KG1 (cell line): ENCODE measurements at regions not wholly inside any gene's neighbourhood (a gene's known extent, or its start where the extent isn't known, plus 50 kb on each side); places are given as distances from the start of the nearest gene placed in this dataset.

Experiments used
- DNase-seq: peaks from one replicate; lab custom pipeline; 2025; lab: John Stamatoyannopoulos, UW

DNA sequence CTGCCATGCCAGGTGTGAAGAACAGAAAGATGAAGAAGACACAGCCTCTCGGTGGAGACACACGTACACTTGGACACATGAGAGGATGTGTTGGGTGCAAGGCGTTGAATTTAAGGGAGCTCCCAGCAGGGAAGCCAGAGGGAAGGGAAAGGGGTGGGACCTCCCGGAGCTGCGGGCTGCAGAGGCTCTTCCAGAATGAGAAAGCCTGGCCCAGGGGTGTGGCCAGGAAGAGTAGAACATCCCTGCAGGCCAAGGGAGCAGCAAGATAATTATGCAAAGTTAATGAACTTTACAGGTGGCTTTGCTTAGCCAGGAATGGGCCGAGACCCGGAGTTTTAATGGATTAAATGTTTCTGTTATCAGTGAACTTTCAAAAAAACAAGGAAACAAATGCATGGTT, 270.3 kb downstream of the KLF6 start:
- no peak for DNase-seq

DNA sequence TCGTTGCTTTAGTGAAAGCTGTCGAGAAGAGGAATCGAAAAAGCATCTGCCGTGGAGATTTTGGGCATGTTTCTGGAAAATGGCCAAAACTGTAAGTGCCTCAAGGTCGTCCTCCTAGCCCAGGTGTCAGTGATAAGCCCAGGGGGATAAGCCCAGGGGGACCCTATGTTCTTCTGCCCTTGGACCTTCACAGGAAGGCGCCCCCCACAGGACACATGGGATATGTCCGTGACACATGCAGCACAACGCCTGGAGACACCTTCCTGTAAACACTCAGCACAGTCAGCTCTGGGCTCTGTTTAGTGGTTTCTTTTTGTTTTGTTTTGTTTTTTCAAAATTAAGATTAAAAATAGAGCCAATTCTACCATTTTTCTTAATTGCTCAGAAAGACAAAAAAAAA, 272.7 kb downstream of the KLF6 start:
- DNase-seq: no peak

GRCh38 chr10:3511483-3511882, 273.5 kb downstream of the KLF6 start:
- DNase-seq: no peak

GRCh38 chr10:3510741-3511140, 274.3 kb downstream of the KLF6 start:
- no peak for DNase-seq

- no peak for DNase-seq
Observed at GRCh38 chr10:3509355-3509754, 275.7 kb downstream of the KLF6 start.

GRCh38 chr10:3503299-3503698, 281.7 kb downstream of the KLF6 start:
- DNase-seq: no peak

DNA sequence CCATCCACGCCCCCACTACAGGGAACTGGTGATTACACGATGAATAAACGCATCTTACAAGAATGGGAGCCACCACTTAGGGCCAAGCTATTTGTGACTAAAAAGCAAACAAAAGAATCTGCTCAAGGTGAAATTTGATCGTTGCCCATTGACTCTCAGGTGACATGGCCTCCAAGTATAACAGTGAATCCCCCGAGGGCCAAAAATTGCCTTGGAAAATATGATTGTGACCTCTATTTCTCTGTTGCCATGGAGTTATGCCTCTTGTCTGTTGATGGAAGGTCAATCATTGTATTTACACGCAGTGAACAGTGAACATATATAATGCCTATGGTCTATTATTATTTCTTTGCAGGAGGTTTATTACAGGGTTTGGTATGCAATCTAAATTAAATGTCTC, 282.3 kb downstream of the KLF6 start:
- no peak for DNase-seq

DNA sequence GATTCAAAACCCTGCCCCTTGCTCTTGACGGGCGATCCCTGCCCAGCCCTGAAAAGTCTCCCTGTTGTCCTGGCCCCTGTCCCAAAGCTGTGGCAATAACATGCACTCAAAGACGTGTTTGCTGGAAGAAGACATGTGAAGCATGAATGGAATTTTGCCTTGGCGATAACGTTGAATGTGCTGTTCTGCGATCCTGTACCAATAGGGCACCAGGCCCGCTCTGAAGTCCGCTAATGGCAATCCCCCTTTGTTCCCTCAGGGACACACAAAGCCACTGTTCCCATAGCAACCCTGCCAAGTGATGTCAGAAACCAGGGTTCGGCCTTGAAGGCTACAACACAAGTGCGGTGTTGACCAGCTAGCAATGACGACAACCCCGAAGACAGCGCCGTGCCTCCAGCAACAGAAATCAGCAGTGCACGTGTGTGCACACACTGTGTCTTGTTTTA, 284.6 kb downstream of the KLF6 start:
- no peak for DNase-seq

GRCh38 chr10:3499120-3499519, 285.9 kb downstream of the KLF6 start:
- no peak for DNase-seq

- no peak for DNase-seq
Observed at GRCh38 chr10:3497581-3497980, 287.4 kb downstream of the KLF6 start.

GRCh38 chr10:3496138-3496537, 288.9 kb downstream of the KLF6 start:
- DNase-seq: no peak

DNA sequence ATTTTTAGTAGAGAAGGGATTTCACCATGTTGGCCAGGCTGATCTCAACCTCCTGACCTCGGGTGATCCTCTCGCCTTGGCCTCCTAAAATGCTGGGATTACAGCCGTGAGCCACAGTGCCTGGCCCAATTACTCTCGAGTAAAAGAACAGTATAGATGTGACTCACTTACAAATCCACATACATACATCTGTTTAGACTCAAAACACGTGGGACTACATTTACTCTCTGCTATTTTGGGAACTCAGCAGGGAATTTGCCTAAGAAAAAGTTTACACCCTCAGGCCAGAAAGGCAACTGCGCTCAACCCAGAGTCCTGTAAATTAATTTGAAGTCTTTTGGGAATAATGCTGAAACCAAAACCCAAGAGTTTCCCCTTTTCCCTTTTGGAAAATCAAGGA, 289.7 kb downstream of the KLF6 start:
- no peak for DNase-seq

DNA sequence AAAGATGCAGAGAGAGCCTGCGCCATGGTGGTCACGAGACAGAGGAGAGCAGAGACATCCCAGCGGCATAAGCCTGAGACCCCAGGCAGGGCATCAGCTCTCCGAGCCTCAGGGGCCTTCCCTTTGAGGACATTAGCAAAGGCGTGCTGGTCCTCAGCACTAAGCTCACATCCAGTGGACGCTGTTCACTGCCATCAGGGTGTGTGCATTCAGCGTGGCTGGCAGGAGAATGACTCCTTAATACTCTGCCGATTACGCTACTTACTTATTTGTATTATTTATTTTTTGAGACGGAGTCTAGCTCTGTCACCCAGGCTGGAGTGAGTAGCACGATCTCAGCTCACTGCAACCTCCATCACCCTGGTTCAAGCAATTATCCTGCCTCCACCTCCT, 290.2 kb downstream of the KLF6 start:
- DNase-seq: no peak

DNA sequence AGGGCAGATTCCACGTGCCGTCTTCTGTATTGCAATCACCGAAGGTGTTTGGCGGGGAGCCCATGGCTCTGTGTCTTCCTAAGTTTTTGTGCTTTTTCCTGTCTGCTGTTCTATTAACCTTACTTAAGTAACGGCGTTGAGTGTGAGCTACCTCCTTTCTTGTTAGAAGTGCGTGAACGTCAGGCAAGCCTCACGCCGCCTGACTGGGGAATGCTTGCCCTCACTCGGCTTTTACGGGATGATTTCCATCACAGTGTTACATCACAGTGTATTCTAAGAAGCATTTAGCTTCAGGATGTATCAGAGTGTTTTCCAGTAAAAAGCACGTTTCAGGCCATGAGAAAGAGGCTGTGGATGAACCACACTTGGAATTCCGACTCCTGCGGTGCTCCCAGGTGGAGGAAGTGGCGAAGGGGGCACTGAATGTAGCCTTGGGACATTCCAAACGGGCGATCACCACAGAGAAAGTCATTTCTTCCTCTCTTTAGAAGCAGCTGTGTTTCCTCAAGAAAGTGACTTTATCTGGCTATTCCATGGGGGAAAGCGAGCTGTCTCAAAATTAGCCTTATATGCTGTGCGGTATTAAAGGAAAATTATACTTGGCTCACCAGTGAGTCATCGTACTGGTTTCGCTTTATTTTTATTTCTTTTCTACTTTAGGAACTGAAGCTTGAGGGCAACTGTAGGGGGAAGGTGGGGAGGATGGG, 290.7 kb downstream of the KLF6 start:
- DNase-seq: no peak

- DNase-seq: no peak
Observed at GRCh38 chr10:3493621-3494020, 291.4 kb downstream of the KLF6 start.

DNA sequence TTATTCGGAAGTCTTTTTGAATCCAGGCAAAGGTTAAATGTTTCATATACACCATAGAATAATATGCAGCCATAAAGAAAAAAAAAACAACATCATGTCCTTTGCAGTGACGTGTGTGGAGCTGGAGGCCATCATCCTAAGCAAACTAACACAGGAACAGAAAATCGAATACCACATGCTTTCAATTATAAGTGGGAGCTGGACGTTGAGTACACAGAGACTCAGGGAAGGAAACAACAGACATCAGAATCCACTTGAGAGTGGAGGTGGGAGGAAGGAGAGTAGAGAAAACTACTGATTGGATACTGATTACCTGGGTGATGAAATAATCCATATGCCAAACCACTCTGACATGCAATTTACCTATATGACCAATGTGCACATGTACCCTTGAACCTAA, 293.4 kb downstream of the KLF6 start:
- DNase-seq: no peak

DNA sequence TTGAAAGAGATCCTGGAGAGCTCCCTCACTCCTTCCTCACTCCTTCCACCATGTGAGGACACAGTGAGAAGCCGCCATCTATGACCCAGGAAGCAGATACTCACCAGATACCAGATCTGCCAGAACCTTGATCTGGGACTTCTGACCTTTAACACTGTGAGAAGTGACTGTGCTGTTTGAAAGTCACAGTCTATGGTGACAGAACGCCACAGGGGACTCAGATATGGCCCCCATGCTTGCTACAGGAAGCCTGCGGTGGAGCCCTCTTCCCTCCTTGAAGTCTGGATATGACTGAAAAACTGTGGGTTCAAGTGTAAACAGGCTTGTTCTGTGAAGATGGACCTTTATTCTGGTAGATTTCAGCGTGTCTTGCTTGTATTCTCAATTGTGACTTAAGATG, 297.8 kb downstream of the KLF6 start:
- DNase-seq: no peak

GRCh38 chr10:3486346-3487065, 298.5 kb downstream of the KLF6 start:
- DNase-seq: no peak

- DNase-seq: peak; percentile 61
Observed at GRCh38 chr10:3485057-3485686, 299.8 kb downstream of the KLF6 start.

DNA sequence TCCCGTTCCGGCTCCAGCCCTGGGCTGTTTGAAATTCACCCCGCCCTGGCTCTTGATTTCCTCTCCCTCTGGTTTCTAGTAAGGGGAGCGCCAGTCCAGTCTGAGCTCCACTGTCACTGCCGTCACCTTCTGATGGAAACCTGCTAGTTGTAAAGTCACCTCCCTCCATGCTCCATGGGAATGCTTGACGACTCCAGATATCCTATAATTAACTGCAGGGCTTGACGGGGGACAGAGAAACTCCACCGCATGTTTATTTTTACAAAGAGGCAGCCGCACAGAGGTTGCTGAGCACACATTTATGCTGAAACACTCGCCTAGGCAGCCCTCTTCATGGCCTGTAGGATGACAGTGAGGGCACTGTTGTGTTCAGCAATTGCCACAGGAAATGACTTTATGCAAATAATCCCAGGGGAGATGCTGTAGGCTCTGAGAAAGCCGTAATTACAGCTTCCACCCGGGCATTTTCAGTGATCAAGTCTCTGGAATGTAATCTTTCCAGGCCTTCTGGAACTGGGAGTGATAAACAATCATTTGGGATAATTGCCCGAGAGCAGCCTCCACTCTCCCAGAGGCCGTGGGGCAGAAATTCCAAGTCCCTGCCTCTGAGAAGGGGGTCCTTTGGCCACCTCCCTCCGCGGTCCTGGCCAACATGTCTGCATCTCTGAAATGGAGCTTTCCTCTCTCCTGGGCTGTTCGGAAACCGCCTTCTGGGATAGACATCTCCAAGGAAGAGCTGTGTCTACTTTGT, 300.5 kb downstream of the KLF6 start:
- no peak for DNase-seq

GRCh38 chr10:3482200-3482993, 302.6 kb downstream of the KLF6 start:
- DNase-seq: no peak

GRCh38 chr10:3481496-3481895, 303.5 kb downstream of the KLF6 start:
- DNase-seq: no peak
